H9 (cell line): ENCODE measurements at regions not wholly inside any gene's neighbourhood (a gene's known extent, or its start where the extent isn't known, plus 50 kb on each side); places are given as distances from the start of the nearest gene placed in this dataset.

Source experiments
- DNase-seq: peaks from one replicate; pipeline ENCODE4 v3.0.0-alpha.2; 2017
- H2AFZ ChIP-seq: one replicate; pipeline ENCODE4 v1.6.1; 2013; ENCODE audit warnings: mild to moderate bottlenecking, low read length, control low read depth, moderate library complexity
- H2AK5ac ChIP-seq: 2 replicates; pipeline ENCODE4 v1.6.1; 2013; ENCODE audit warnings: low read length, control low read depth, mixed read lengths; ENCODE audit not compliant: insufficient read length
- H2BK120ac ChIP-seq: one replicate; pipeline ENCODE4 v1.6.1; 2013; ENCODE audit warnings: low read depth, mild to moderate bottlenecking, low read length, control low read depth, inconsistent platforms; ENCODE audit not compliant: poor library complexity, severe bottlenecking
- H2BK12ac ChIP-seq: 2 replicates; pipeline ENCODE4 v1.6.1; 2013; ENCODE audit warnings: low read length, control low read depth, mixed read lengths, low read depth; ENCODE audit not compliant: insufficient read length
- H2BK15ac ChIP-seq: 2 replicates; pipeline ENCODE4 v1.6.1; 2013; ENCODE audit warnings: low read depth, low read length, control low read depth
- H2BK20ac ChIP-seq: one replicate; pipeline ENCODE4 v1.6.1; 2013; ENCODE audit warnings: low read depth, mild to moderate bottlenecking, low read length, control low read depth, inconsistent platforms; ENCODE audit not compliant: poor library complexity, severe bottlenecking
- H2BK5ac ChIP-seq: 2 replicates; pipeline ENCODE4 v1.6.1; 2013; ENCODE audit warnings: low read length, control low read depth, mixed read lengths; ENCODE audit not compliant: insufficient read length
- H3K14ac ChIP-seq: 2 replicates; pipeline ENCODE4 v1.6.1; 2013; ENCODE audit warnings: low read length, control low read depth; ENCODE audit not compliant: insufficient read depth
- H3K18ac ChIP-seq: 2 replicates; pipeline ENCODE4 v1.6.1; 2013; ENCODE audit warnings: low read depth, mild to moderate bottlenecking, mixed read lengths, low read length, control low read depth; ENCODE audit not compliant: insufficient read length
- H3K23ac ChIP-seq: 2 replicates; pipeline ENCODE4 v1.6.1; 2013; ENCODE audit warnings: low read length, control low read depth, mixed read lengths, low read depth; ENCODE audit not compliant: insufficient read length
- H3K23me2 ChIP-seq: 2 replicates; pipeline ENCODE4 v1.6.1; 2013; ENCODE audit warnings: low read depth, mild to moderate bottlenecking, mixed read lengths, low read length, control low read depth; ENCODE audit not compliant: insufficient read length, poor library complexity, severe bottlenecking
- H3K27ac ChIP-seq: 2 replicates; pipeline ENCODE4 v1.5.1; 2013; ENCODE audit warnings: low read length, control low read depth, mixed read lengths, low read depth; ENCODE audit not compliant: insufficient read length
- H3K27me3 ChIP-seq: 2 replicates; pipeline ENCODE4 v1.6.1; 2013; ENCODE audit warnings: low read length, control low read depth, inconsistent platforms; ENCODE audit not compliant: insufficient read depth
- H3K4ac ChIP-seq: 2 replicates; pipeline ENCODE4 v1.6.1; 2013; ENCODE audit warnings: low read depth, mild to moderate bottlenecking, control low read depth, inconsistent platforms, low read length, moderate library complexity
- H3K4me1 ChIP-seq: 2 replicates; pipeline ENCODE4 v1.6.1; 2013; ENCODE audit warnings: low read length, control low read depth, inconsistent platforms; ENCODE audit not compliant: insufficient read depth
- H3K4me2 ChIP-seq: 2 replicates; pipeline ENCODE4 v1.6.1; 2013; ENCODE audit warnings: low read length, control low read depth, mixed read lengths; ENCODE audit not compliant: insufficient read length, insufficient read depth
- H3K56ac ChIP-seq: 2 replicates; pipeline ENCODE4 v1.6.1; 2013; ENCODE audit warnings: low read depth, mild to moderate bottlenecking, mixed read lengths, low read length, control low read depth; ENCODE audit not compliant: insufficient read length
- H3K79me1 ChIP-seq: 2 replicates; pipeline ENCODE4 v1.6.1; 2013; ENCODE audit warnings: low read depth, mild to moderate bottlenecking, moderate library complexity, low read length, control low read depth, inconsistent platforms; ENCODE audit not compliant: insufficient read depth, poor library complexity, severe bottlenecking
- H3K79me2 ChIP-seq: 2 replicates; pipeline ENCODE4 v1.6.1; 2013; ENCODE audit warnings: low read length, control low read depth, inconsistent platforms; ENCODE audit not compliant: insufficient read depth
- H3K9ac ChIP-seq: 2 replicates; pipeline ENCODE4 v1.6.1; 2013; ENCODE audit warnings: low read length, control low read depth, mixed read lengths; ENCODE audit not compliant: insufficient read length; ENCODE audit errors: extremely low read depth
- H3K9me3 ChIP-seq: one replicate; pipeline ENCODE4 v1.6.1; 2013; ENCODE audit warnings: low read depth, low read length, inconsistent platforms; ENCODE audit not compliant: control insufficient read depth
- H3T11ph ChIP-seq: one replicate; pipeline ENCODE4 v1.6.1; 2013; ENCODE audit warnings: mild to moderate bottlenecking, low read length, control low read depth, inconsistent platforms
- H4K20me1 ChIP-seq: one replicate; pipeline ENCODE4 v1.6.1; 2013; ENCODE audit not compliant: control insufficient read depth, insufficient read length, insufficient read depth
- H4K5ac ChIP-seq: 2 replicates; pipeline ENCODE4 v1.6.1; 2013; ENCODE audit warnings: low read depth, mild to moderate bottlenecking, mixed read lengths, low read length, control low read depth; ENCODE audit not compliant: insufficient read length
- H4K8ac ChIP-seq: replicated peaks from 2 replicates; pipeline ENCODE4 v1.6.1; 2013; ENCODE audit warnings: low read length, control low read depth, mixed read lengths, low read depth; ENCODE audit not compliant: insufficient read length
- H4K91ac ChIP-seq: 2 replicates; pipeline ENCODE4 v1.6.1; 2013; ENCODE audit warnings: low read depth, mild to moderate bottlenecking, moderate library complexity, mixed read lengths, low read length, control low read depth; ENCODE audit not compliant: insufficient read length
- H3K27ac Mint-ChIP-seq, 3 experiments: 2 replicates in 2 of 3; 3 replicates in 1 of 3; pipeline ENCODE4 v1.8.0; 2020 to 2021; ENCODE audit warnings: mixed read lengths in 3 of 3, mild to moderate bottlenecking in 1 of 3, moderate library complexity in 1 of 3
- H3K27me3 Mint-ChIP-seq: 2 replicates; pipeline ENCODE4 v1.8.0; 2021; ENCODE audit warnings: low read depth, mild to moderate bottlenecking, moderate library complexity, mixed read lengths
- H3K36me3 Mint-ChIP-seq, 3 experiments: 2 replicates in 2 of 3; 3 replicates in 1 of 3; pipeline ENCODE4 v1.8.0; 2020 to 2021; ENCODE audit warnings: low read depth in 3 of 3, mixed read lengths in 3 of 3; ENCODE audit not compliant: insufficient read depth in 1 of 3
- H3K4me1 Mint-ChIP-seq, 2 experiments: 2 replicates each; pipeline ENCODE4 v1.8.0; 2020; ENCODE audit warnings: mixed read lengths in 2 of 2
- H3K4me3 Mint-ChIP-seq, 2 experiments: 2 replicates in 1 of 2; 3 replicates in 1 of 2; pipeline ENCODE4 v1.8.0; 2020 to 2021; ENCODE audit warnings: mild to moderate bottlenecking in 2 of 2, mixed read lengths in 2 of 2, moderate library complexity in 1 of 2
- H3K9me3 Mint-ChIP-seq, 2 experiments: 2 replicates in 1 of 2; 3 replicates in 1 of 2; pipeline ENCODE4 v1.8.0; 2020; ENCODE audit warnings: mild to moderate bottlenecking in 2 of 2, mixed read lengths in 2 of 2, moderate library complexity in 1 of 2
- WGBS: extraction: QIAGEN DNeasy Blood & Tissue Kit; methylation state at CpG from one replicate; pipeline ENCODE4 v1.1.7; 2013; ENCODE audit warnings: missing lambda C conversion rate, low lambda C conversion rate, mixed read lengths; ENCODE audit not compliant: insufficient read length; ENCODE audit errors: extremely low coverage; 5-methylcytosine and 5-hydroxymethylcytosine counted together
- TF ChIP-seq, protein P1 (sequence below): fragments of 200-600 bp; sonication (generic); conservative IDR thresholded peaks from 3 replicates; pipeline ENCODE4 v1.8.0; 2021; ENCODE audit warnings: antibody characterized with exemption, mild to moderate bottlenecking

DNA sequence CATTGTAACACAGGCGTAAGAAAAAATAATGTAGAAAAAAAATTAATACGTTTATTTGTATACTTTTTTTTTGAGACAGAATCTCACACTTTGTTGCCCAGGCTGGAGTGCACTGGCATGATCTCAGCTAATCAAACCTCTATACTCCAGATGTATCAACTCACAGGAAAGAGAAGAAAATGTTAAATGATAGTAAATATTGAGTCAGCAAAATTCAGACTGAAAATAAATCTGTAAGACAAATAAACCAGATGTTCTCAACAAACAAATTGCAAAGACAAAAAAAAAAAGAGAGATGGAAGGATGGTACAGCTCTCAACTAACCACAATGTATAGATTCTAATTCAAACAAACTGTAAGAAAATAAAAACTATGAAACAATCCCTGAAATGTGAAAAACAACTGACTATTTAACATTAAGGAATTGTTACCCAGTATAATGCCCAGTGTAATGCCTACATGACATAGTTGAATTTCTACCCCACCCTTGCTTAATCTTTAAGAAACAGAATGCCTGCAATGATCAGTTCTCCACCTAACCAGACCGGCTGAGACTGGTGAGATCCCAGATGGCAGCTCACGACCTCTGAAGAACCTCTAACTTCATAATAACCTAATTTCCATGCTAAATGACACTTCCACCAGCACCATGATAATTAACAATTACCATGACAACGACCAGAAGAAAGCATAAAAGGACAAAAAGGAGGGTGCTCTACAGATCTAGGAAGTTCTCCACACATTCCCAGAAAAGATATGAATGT lies 272.0 kb upstream of the GNAI1 start:
- no peaks in the 10 kb centered on the region for H3K4me1 Mint-ChIP-seq
- peak overlapping the region in 1 of 3 experiments; percentile 65; a peak in 2 of 7 replicates for H3K27ac Mint-ChIP-seq
- no peaks in the 10 kb centered on the region for H3K4me1 ChIP-seq
- H2BK12ac ChIP-seq = no peak overlapping the region
- no peak overlapping the region for H2BK15ac ChIP-seq
- H2BK20ac ChIP-seq = no peak overlapping the region
- no peak overlapping the region for H3K56ac ChIP-seq
- H3K27me3 Mint-ChIP-seq = no peaks in the 10 kb centered on the region
- no peak overlapping the region for H4K91ac ChIP-seq
- H3K4ac ChIP-seq = no peak overlapping the region
- no peak overlapping the region for H2AK5ac ChIP-seq
- no peaks in the 10 kb centered on the region; a peak in 2 of 5 replicates for H3K9me3 Mint-ChIP-seq
- H3K27me3 ChIP-seq = no peaks in the 10 kb centered on the region
- TF ChIP-seq, protein P1, sequence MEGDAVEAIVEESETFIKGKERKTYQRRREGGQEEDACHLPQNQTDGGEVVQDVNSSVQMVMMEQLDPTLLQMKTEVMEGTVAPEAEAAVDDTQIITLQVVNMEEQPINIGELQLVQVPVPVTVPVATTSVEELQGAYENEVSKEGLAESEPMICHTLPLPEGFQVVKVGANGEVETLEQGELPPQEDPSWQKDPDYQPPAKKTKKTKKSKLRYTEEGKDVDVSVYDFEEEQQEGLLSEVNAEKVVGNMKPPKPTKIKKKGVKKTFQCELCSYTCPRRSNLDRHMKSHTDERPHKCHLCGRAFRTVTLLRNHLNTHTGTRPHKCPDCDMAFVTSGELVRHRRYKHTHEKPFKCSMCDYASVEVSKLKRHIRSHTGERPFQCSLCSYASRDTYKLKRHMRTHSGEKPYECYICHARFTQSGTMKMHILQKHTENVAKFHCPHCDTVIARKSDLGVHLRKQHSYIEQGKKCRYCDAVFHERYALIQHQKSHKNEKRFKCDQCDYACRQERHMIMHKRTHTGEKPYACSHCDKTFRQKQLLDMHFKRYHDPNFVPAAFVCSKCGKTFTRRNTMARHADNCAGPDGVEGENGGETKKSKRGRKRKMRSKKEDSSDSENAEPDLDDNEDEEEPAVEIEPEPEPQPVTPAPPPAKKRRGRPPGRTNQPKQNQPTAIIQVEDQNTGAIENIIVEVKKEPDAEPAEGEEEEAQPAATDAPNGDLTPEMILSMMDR = no peak
- H2BK120ac ChIP-seq = no peak overlapping the region
- H2BK5ac ChIP-seq = no peak overlapping the region
- no peaks in the 10 kb centered on the region for H3K79me1 ChIP-seq
- no peak for DNase-seq
- H3K79me2 ChIP-seq = no peaks in the 10 kb centered on the region
- H2AFZ ChIP-seq = no peak overlapping the region
- no peak overlapping the region for H3K14ac ChIP-seq
- H3K18ac ChIP-seq = no peak overlapping the region
- no peak overlapping the region for H3T11ph ChIP-seq
- no peak overlapping the region for H3K9ac ChIP-seq
- no peak overlapping the region for H4K5ac ChIP-seq
- no peak overlapping the region for H3K4me2 ChIP-seq
- no peak overlapping the region for H4K8ac ChIP-seq
- H3K36me3 Mint-ChIP-seq = 0 out of 7 replicates have a peak, but pooled peaks cover 0 to 3% (median 0%) of the 10 kb centered on the region in 3 experiments
- no CpG with 5 or more reads among the region's 5 CpGs for WGBS
- no peak overlapping the region for H3K27ac ChIP-seq
- H3K23me2 ChIP-seq = no peaks in the 10 kb centered on the region
- H3K9me3 ChIP-seq = no peaks in the 10 kb centered on the region
- H3K23ac ChIP-seq = no peak overlapping the region
- no peaks in the 10 kb centered on the region for H4K20me1 ChIP-seq
- H3K4me3 Mint-ChIP-seq = no peak overlapping the region
